GM19238 (cell line): ENCODE measurements at regions not wholly inside any gene's neighbourhood (a gene's known extent, or its start where the extent isn't known, plus 50 kb on each side); places are given as distances from the start of the nearest gene placed in this dataset.

Experiments
- DNase-seq: peaks from one replicate; pipeline ENCODE4 v3.0.0; 2011; ENCODE audit warnings: low spot score; ENCODE audit not compliant: insufficient read length

DNA sequence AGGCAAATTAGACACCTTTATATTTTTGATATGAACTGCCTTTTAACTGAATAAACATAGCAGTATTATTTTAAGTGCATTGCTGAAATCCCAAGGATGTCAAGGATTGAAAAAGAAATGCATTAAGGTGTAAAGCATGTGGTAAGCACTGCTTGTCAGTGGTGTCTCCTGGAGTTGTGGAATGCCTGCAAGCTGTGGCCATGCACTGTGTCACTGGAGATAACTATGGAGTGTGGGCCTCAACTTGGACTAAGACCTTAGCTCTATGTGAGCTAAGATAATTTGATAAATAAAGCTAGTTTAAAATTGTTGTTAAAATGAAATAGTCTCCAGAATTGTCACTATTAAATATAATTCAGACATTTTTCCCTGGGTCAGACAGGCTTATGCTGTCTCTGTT lies 156.6 kb upstream of the OPRM1 start:
- DNase-seq, result no peak

DNA sequence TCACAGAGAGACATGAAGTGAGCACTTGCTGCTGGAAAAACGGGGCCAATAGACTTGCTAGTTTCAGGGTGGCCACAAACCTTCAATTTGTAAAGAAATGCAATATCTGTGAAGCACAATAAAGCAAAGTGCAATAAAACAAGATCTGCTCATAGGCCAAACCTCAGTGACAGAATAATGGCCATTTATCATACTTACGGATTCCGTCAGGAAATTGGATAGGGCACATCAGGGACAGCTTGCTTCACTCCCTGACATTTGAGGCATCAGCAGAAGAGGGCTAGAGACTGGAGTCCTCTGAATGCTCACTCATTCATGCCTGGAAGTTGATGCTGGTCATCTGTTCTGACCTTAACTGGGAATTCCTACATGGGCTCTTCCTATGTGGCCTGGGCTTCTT lies 165.5 kb upstream of the OPRM1 start:
- DNase-seq, result no peak

DNA sequence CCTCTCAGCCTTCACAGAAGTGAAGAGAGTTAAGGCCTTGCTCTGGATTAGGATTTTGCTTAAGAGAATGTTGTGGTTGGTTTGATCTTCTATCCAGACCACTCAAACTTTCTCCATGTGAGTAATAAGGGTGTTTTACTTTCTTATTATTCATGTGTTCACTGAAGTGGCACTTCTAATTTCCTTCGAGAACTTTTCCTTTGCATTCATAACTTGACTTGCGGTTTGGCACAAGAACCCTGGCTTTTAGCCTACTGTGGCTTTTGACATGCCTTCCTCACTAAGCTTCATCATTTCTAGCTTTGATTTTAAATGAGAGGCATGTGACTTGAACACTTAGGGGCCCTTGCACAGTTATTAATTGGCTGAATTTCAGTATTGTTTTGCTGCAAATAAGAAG lies 166.1 kb upstream of the OPRM1 start:
- DNase-seq, result no peak

DNA sequence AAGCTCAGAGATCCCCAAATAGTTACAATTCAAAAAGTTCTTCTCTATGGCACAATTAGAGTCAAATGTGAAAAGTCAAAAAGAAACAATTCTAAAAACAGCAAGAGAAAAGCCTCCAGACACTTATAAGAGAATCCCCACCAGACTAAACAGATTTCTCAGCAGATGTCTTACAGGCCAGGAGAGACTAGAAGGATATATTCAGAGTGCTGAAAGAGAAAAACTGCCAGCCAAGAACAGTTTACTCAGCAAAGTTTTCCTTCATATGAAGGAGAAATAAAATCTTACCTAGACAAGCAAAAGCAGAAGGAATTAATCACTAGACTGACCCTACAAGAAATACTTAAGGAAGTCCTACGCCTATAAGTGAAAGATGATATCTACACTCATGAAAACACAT lies 176.1 kb upstream of the OPRM1 start:
- DNase-seq, result no peak

DNA sequence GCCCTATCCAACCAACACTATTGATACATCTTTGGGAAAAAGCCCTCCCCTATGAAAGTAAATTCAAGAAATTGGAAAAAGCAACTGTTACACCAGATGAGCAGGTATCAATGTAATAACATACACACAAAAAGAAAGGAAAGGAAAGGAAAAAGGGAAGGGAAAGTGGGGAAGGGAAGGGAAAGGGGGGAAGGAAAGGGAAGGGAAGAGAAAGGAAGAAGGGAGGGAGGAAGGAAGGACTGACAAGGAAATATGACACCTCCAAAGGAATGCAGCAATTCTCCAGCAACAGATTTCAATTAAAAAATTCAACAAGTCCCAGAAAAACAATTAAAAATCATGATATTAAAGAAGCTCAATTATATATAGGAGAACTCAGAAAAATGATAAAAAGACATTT lies 176.9 kb upstream of the OPRM1 start:
- DNase-seq, result no peak

DNA sequence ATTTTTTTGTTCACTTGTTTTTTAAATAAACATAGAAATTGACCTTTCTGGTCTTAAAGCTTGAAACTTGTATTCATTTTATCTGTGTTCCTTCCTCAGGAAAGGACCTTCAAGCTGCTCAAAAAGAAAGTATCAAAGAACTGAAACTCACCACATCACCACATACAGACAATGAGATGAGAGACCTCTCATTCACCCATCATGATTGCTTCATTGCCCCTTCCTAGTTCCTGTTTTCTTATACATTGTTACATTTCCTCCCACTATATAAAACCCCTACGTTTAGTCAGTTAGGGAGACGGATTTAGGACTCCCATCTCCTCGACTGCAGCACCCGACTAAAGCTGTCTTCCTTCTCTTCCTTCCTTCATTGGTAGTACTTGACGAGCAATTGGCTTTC lies 180.5 kb upstream of the OPRM1 start:
- DNase-seq, result no peak

- DNase-seq, result no peak
These were observed 182.1 kb upstream of the OPRM1 start for GRCh38 chr6:153856929-153857376.

GRCh38 chr6:153852481-153852880 lies 186.6 kb upstream of the OPRM1 start:
- no peak for DNase-seq

GRCh38 chr6:153852034-153852433 lies 187.0 kb upstream of the OPRM1 start:
- no peak for DNase-seq

- no peak for DNase-seq
These were observed 189.8 kb upstream of the OPRM1 start for GRCh38 chr6:153849072-153849779.

- no peak for DNase-seq
These were observed 195.6 kb upstream of the OPRM1 start for GRCh38 chr6:153843420-153843819.

DNA sequence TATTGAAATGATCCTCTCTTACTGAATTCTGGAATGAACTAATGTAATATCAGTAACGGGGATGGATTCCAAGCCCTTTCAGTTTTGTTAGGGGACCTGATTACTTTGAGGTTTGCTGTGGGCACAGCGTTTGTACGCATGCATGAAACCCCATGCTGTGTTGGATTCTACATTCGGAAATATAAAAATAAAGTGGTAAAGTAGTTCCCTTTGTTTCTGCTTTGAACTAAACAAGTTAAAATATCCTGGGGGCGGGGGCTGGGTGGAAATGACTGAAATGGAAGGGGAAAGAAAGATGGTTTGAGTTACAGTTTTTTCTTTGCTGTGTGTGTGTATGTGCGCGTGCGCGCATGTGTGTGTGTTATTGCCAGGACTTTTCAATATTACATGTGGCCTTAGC lies 196.5 kb upstream of the OPRM1 start:
- DNase-seq, result no peak

GRCh38 chr6:153840039-153840850 lies 198.8 kb upstream of the OPRM1 start:
- DNase-seq, result no peak

- DNase-seq, result no peak
These were observed 206.5 kb upstream of the OPRM1 start for GRCh38 chr6:153832543-153832942.

- DNase-seq, result no peak
These were observed 207.5 kb upstream of the OPRM1 start for GRCh38 chr6:153831350-153832078.

- DNase-seq, result no peak
These were observed 221.9 kb upstream of the OPRM1 start for GRCh38 chr6:153817173-153817572.

GRCh38 chr6:153816366-153816765 lies 222.7 kb upstream of the OPRM1 start:
- no peak for DNase-seq

- no peak for DNase-seq
These were observed 224.9 kb upstream of the OPRM1 start for GRCh38 chr6:153814136-153814535.

DNA sequence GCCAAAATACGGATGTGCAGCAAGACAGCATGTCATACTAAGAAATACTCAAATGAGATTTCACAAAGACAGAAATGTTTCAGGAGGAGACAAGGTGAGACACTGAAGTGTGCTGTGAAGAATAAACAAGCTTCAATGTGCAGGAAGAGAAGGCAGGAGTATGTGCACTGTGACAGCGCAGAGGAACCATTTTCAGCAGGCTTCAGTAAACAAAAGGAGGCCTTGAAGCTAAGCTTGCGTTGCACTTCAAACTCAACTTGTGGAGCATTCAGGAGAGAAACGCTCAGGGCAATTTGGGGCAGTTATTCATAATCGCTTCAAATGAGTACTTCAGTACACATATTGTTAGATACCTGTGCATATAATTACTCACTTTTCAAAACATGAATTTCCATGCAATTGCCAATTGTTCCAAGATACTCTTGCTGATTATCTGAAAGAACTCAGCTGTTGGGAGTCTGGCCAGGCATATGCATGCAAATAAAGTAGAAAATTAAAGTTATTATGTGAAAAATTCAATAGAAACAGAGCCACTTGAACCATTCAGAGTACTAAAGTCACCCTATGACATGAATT lies 234.2 kb upstream of the OPRM1 start:
- DNase-seq, result no peak

DNA sequence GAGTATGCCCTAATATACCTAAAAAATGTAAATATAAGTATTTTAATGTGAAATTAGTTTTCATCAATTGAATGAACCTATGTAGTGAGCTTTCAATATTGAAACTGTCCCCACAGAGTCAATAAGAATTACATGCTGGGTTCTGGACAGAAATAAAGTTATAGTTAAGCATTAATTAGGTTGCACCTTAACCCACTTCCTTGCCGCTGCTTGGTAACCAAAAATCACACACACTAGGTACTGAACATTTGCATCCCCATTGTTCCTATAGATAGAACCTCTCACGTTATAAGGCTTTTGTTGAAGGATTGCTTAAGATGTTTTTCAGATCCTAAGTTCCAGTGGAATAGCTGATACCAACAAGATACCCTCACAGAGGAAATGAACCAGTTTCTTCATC lies 237.1 kb upstream of the OPRM1 start:
- DNase-seq, result no peak

GRCh38 chr6:153800580-153801188 lies 238.4 kb upstream of the OPRM1 start:
- DNase-seq, result no peak
